Left lung (tissue), 4 donors: ENCODE measurements at regions not wholly inside any gene's neighbourhood (a gene's known extent, or its start where the extent isn't known, plus 50 kb on each side); places are given as distances from the start of the nearest gene placed in this dataset.

ENCODE experiments used
- ATAC-seq: fragments of 200-7000 bp; cut with Tn5 transposase; one replicate; pipeline ENCODE4 v1.9.1; 2020; ENCODE audit warnings: moderate library complexity
- DNase-seq, 4 donors: peaks; one replicate each; pipeline ENCODE4 v3.0.0-alpha.2; 2013 to 2020
- H3K27ac ChIP-seq, 2 donors: fragments of 200-600 bp; sonication (generic) in 1 of 2; one replicate each; pipeline versions ENCODE4 v1.5.0 to v1.8.0; 2020 to 2021
- H3K27me3 ChIP-seq, 2 donors: fragments of 200-600 bp; sonication (generic) in 1 of 2; one replicate each; pipeline versions ENCODE4 v1.5.0 to v1.8.0; 2020 to 2021
- H3K36me3 ChIP-seq, 2 donors: fragments of 200-600 bp; sonication (generic) in 1 of 2; one replicate each; pipeline versions ENCODE4 v1.5.0 to v1.8.0; 2020 to 2021
- H3K4me1 ChIP-seq, 2 donors: fragments of 200-600 bp; one replicate each; pipeline ENCODE4 v1.8.0; 2021
- H3K4me3 ChIP-seq, 2 donors: fragments of 200-600 bp; sonication (generic) in 1 of 2; one replicate each; pipeline versions ENCODE4 v1.5.0 to v1.8.0; 2020 to 2021; ENCODE audit warnings: mild to moderate bottlenecking in 1 of 2
- H3K9me3 ChIP-seq, 2 donors: fragments of 200-600 bp; sonication (generic) in 1 of 2; one replicate each; pipeline versions ENCODE4 v1.5.0 to v1.8.0; 2020 to 2021
- intact Hi-C, 2 donors: fragments of 100-400 bp; cut with DNase I; formaldehyde crosslinking; loops; one replicate each; pipeline versions ENCODE4 v1.11.2 to v1.14.2; 2022
- TF ChIP-seq, protein P1 (sequence below), 2 donors: fragments of 200-600 bp; sonication (generic) in 1 of 2; IDR thresholded peaks; one replicate each; pipeline versions ENCODE4 v1.5.0 to v1.8.0; 2021; ENCODE audit warnings: antibody characterized with exemption in 2 of 2
- donor health status: DM: no; HTN: yes; CAD: no.
- donor health status: DM: no; HTN: no; CAD: no.

DNA sequence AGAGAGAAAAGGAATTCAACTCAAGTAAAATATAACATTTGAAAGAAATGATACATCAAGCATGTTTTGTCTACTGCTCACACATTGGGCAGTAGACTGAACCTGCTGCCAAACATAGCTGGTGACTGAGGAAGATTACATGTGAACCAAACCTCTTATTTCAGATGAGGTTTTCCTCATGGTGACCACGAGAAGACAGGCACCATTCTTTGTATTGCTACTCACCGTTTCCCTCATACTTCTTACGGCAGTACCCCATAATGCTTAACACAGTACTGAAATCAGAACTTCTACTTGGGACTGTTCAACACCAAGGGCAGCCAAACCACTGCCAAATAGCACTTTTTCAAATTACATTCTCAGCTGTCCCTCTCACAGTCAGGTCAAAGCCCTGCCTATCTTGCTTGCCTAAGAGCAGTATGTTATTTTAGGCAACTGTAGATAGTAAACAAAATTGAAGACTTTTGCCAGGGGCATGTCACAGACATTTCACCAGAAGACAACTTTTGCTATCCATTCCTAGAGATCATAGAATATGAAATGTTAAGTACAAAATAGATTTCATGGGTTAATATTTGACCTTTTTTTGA lies 167.1 kb upstream of the DOK6 start:
- H3K27ac ChIP-seq = no peak overlapping the region
- H3K27me3 ChIP-seq = no peaks in the 10 kb centered on the region
- TF ChIP-seq, protein P1, sequence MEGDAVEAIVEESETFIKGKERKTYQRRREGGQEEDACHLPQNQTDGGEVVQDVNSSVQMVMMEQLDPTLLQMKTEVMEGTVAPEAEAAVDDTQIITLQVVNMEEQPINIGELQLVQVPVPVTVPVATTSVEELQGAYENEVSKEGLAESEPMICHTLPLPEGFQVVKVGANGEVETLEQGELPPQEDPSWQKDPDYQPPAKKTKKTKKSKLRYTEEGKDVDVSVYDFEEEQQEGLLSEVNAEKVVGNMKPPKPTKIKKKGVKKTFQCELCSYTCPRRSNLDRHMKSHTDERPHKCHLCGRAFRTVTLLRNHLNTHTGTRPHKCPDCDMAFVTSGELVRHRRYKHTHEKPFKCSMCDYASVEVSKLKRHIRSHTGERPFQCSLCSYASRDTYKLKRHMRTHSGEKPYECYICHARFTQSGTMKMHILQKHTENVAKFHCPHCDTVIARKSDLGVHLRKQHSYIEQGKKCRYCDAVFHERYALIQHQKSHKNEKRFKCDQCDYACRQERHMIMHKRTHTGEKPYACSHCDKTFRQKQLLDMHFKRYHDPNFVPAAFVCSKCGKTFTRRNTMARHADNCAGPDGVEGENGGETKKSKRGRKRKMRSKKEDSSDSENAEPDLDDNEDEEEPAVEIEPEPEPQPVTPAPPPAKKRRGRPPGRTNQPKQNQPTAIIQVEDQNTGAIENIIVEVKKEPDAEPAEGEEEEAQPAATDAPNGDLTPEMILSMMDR (IDR thresholded peaks at IDR 0.05) = no peak
- no peaks in the 10 kb centered on the region for H3K4me1 ChIP-seq
- no peaks in the 10 kb centered on the region for H3K9me3 ChIP-seq
- intact Hi-C loops = no loop called here
- no peak for ATAC-seq
- no peaks in the 10 kb centered on the region for H3K36me3 ChIP-seq
- DNase-seq = no peak
- no peak overlapping the region for H3K4me3 ChIP-seq

DNA sequence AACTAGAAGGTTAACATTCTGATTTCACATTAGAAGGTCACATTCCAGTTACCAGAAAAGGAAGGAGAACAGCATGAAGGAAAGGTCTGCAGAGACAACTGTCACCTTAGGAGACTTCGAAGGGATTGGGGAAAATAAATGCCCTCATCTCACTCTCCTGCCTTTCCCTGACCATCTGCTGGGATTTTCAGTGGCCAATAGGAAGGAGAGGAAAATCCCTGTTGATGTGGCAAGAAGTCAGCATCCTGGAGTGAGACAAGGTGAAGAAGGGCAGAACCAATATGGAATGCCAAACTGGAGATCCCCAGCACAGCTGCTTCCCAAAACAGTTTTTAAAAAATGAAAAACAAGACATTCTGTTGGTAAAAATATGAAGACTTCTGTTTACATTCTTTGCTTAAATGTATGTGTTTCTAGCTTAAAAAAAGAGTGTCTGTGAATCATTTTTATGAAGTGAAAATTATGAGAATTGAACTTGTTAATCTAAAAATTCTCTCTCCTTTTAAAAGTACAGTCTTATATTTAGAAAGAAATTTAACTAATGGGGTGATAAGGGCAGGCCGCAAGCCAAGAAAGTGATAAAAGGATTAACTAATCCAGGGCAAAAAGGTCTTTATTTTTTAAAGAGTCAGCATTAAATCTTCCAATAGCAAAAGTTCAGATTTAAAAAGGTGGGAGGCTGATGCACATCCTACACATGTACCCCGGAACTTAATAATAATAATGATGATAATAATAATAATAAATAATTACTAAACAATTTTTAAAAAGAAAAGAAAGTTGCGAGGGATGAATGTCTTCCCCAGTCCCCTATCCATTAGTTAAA lies 160.6 kb upstream of the DOK6 start:
- TF ChIP-seq, protein P1 (IDR thresholded peaks at IDR 0.05) = no peak
- intact Hi-C loops = no loop called here

DNA sequence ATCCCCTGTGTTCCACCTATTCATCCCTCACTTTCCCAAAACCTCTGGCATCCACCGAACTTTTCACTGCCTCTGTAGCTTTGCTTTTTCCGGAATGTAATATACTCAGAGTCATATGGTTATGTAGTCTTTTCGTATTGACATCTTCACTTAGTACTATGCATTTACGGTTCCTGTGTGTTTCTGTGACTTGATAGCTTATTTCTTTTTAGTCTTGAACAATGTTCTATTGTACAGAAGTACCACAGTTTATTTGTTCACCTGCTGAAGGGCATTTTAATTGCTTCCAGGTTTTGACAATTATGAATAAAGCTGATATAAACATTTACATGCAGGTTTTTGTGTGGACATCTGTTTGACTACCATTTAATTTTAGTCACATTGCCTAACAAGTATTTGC lies 154.7 kb upstream of the DOK6 start:
- intact Hi-C loops = no loop called here
- no peaks in the 10 kb centered on the region for H3K4me1 ChIP-seq
- H3K36me3 ChIP-seq = no peaks in the 10 kb centered on the region
- H3K27me3 ChIP-seq = no peaks in the 10 kb centered on the region
- DNase-seq (no peak), ATAC-seq (no peak)
- H3K27ac ChIP-seq = no peak overlapping the region
- no peak overlapping the region for H3K4me3 ChIP-seq
- no peaks in the 10 kb centered on the region for H3K9me3 ChIP-seq
- TF ChIP-seq, protein P1 (IDR thresholded peaks at IDR 0.05) = no peak

More for the DNA sequence above, 160.6 kb upstream of the DOK6 start:
- no peak overlapping the region for H3K27ac ChIP-seq
- peak in 1 of 4 donors; percentile 16 for DNase-seq
- ATAC-seq = no peak
- no peaks in the 10 kb centered on the region for H3K36me3 ChIP-seq
- H3K27me3 ChIP-seq = no peaks in the 10 kb centered on the region
- H3K9me3 ChIP-seq = no peaks in the 10 kb centered on the region
- no peak overlapping the region for H3K4me3 ChIP-seq
- no peaks in the 10 kb centered on the region for H3K4me1 ChIP-seq

DNA sequence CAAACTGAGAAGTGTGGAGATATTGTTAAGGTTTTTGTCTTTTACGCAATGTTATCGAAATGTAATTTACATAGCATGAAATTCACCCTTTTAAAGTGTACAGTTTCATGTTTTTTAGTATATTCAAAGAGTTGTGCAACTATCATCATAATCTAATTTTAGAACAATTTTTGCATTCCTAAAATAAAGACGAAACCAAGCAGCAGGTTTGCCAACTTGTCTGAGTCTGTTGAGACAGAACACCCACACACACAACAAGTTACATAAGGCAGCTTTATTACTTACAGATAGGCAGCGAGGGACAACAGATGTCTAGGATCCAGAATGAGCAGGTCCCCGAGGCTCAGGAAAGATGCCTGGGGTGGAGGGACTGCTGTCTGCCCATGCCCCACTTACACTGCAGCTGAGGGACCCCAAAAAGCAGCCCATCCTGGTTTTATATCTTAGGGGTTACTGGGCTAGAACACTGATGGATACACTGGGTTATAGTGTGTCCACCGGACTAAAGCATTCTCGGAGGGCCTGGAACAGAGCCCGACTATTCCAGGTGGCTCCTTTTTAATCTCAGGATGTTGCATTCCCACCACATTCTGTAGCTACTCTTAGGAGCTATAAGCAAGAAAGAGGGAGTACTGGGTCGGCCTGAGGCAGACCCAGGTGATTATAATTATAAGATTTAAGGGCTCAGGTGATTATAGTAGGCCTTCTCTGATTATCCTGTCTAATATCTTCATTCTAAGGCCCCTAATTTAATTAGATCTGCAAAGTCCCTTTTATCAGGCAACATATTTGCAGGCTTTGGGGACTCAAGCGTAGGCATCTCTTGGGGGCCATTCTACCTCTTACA lies 150.2 kb upstream of the DOK6 start:
- Histone ChIP-seq H3K9me3 (no peaks in the 10 kb centered on the region), H3K4me1 (no peaks in the 10 kb centered on the region), H3K36me3 (no peaks in the 10 kb centered on the region), H3K4me3 (no peak overlapping the region), H3K27ac (no peak overlapping the region), H3K27me3 (no peaks in the 10 kb centered on the region)
- peak in 3 of 4 donors; percentile 5 to 65 (median 40) for DNase-seq
- intact Hi-C loops = no loop called here
- TF ChIP-seq, protein P1 (IDR thresholded peaks at IDR 0.05) = no peak
- no peak for ATAC-seq
